NCI-H187 treated with DMSO at 0.1 percent for 48 hours (cell line): ENCODE measurements at regions not wholly inside any gene's neighbourhood (a gene's known extent, or its start where the extent isn't known, plus 50 kb on each side); places are given as distances from the start of the nearest gene placed in this dataset.

Source experiments
- DNase-seq: peaks from one replicate; lab custom pipeline; 2025; lab: John Stamatoyannopoulos, UW

DNA sequence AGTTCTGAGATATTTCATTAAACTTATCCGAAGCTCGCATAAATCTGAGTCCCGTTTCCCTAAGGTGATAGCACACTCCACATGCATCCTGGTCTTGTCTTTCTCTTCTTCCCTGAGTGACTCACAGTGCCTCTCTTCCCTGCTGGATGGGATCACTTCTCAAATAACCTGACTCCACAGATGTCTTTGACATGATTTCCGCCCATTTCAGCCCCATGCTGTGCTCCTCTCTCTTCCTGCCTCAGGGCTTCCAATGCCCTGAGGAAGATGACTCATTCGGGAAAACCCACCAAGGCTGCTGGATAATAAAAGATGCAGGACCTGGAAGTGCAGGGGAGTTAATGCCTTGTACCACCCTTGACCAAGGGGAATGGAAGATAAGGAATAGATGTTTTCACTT is 441.7 kb upstream of the SOX11 start:
- DNase-seq = no peak

DNA sequence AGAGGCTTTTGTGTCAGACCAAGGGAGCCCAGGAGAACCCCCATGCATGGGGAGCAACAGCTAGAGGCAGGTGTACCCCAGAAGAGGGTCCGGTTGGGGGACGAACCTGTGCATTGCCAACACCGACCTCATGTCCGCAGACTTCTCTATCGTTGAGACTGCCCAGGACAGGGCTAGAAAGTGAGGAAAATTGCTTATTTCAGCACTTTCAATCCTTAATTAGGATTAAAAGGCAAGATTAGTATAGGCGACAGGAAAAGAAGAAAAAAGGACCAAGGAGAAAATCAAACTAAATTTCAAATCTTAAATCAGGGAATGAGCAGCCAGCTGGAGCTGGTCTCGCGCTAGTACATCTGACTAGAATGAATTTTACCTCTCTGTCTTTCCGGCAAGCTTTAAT is 438.9 kb upstream of the SOX11 start:
- DNase-seq = no peak

DNA sequence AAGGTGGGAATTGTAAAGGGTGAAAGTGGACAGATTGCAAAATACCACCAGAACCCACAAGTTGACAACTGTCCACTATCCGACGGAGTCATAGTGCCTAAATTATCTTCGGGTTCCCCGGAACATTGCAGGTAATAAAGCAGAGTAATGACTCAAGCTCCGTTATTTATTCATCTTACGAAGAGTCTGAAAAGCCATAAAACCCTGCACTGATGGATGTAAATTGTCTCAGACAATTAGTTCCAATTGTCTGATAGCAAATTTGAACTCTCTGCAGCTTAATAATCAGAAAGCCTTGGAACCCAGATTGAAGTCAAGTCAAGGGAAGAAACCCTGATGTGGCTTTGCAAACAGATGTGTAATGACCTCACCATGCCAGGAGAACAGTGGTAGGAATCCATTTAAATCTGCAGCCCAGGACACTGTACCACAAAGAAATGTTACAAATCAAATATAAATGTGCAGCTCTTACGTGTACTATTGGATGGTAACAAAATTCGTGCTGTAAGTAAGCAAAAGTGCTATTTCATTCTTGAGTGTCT is 437.3 kb upstream of the SOX11 start:
- no peak for DNase-seq

DNA sequence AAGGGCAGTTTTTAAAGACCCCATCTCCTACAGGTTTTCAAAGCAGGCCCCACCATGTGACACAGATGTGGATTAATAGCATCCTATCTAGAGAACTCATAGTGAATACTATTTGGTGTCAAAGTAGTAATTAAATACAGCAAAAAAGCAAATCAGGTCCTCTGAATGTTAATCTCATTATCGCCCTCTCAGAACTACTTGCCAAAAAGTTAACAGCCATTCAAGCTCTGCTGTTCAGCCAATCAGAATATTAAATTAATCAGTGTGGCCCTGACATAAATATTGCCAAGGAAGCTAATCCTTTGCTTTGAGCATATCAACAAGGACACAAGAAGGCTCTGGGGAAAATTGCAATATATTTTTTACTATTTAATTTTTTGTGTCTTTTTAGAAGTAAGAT is 428.9 kb upstream of the SOX11 start:
- DNase-seq = no peak

DNA sequence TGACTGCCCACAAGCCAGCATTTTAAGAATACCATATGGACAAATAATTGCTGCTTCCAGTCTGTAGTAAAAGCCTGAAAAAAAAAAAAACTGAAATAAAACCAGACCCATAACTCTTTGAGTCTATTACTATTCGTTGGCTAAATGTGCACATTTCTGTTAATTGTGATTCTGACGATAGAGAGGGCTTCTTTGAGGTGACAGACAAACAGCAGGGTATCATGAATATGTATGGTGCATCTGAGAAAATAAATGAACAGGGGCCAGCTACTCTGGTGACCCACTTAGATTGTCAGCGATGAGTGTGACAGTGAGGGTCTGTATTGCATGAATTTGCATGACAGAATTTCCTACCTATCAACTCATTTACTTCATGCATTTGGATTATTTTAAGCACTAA is 427.8 kb upstream of the SOX11 start:
- no peak for DNase-seq

DNA sequence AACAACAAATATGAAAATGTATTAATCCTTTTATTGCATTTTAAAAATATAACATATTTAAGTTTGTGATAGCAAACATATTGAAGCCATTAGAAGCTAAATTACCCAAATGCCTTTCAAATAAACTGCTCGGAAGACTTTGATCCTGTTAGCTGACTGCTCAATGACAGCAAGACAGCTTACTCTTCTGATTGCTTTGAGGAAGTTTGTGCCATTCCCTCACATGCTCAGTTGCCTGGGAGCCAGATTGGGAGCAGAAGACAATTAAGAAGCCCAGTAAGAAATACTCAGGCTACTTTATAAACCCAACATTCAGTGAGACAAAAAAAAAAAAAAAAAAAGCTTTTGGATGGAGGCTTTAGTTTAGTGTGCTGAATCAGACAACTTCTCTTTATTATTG is 407.1 kb upstream of the SOX11 start:
- no peak for DNase-seq

DNA sequence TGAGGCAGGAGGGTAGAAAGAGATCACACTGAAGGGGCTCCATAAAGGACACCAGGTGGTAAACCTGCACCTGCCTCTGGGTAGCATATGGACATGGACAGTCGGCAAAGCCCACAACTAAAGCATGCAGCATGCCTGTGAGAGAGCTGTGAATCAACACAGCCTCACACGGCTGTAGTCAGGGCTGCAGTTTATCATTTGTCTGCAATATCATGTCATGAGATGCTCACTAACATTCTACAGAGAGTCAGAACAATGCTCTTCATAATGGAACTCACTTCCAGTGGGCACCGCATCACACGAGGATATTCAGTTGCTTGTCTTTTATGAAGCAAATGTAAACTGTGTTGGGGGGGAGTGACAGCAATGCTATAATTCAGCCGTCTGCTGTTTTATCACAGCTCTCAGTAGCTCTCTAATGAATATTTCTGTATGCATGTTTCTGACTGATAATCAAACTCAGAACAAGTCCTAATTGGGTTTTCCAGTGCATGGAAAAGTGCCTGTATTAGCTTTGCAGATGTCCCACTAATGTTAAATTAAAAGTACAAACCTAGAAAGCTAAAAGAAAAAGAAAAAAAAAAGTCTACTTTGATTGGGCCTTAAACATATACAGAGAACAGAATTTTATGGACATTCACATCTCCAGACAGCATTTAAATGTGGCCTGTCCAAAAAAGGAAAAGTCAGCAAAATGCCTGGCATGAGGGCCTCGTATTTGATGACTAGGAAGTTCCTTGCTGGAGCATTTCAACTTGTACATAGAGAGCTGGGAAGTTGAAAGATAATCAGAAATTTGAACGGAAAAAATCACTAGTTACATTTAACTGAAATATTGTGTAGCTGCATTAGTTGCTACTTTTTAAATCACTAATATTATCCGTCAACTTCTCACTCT is 406.1 kb upstream of the SOX11 start:
- DNase-seq = no peak

DNA sequence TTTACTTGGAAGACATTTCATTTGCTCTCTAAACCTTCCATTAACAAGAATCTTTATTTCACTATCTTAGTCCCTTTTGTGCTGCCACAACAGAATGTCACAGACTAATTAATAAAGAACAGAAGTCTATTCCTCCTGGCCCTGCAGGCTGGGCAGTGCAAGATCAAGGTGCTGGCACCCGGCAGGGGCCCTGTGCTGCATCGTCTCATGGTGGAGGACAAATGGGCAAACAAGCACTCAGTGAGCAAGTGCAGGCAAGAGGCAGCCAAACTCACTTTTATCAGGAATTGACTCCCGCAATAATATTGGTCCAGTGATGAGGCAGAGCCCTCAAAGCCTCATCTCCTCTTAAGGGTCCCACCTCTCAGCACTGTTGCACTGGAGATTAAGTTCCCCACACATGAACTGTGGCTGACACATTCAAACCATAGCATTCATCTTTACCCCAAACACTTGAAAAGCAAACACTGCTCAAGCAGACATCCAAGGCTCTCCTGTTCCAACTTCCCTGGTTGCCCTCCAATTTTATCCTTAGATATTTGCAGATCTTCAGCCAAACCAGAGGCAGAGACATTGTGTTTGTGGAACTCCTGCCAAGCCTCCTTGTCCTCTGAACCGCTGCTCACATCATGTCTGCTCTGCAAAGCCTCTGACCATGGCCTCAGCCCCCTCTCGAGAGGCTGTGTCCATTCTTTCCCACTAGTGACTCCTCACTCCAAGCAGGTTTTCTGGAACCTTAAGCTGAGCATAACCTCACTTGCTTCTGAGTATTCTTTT is 404.4 kb upstream of the SOX11 start:
- DNase-seq = no peak

DNA sequence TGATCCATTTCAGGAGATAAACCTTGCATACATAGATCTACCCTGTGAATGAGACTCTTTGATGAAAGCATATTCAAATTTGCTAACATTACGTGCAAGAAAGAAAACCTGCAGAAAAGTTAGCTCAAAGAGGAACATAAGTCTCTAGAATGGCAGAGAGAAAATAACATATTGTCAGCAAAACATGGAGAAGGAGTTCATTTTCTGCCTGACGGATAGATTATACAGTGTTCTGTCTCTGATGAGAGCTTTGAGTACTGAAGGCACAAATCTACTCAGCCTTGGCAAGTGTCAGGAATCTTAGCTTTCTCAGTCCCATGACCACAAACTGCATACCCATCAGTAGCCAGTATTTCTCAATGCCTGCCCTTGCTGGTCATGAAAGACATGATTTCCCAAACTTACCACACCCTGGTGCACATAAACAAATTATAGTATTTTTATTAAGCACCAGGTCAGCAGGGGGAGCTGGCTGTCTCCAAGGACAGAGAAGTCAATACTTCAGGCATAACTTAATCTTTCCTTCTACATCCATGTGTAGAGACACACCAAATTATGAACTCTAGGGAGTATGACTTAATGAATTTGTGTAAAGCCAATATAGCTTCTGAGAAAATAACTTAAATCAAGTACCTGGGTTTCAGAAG is 401.2 kb upstream of the SOX11 start:
- DNase-seq = no peak

DNA sequence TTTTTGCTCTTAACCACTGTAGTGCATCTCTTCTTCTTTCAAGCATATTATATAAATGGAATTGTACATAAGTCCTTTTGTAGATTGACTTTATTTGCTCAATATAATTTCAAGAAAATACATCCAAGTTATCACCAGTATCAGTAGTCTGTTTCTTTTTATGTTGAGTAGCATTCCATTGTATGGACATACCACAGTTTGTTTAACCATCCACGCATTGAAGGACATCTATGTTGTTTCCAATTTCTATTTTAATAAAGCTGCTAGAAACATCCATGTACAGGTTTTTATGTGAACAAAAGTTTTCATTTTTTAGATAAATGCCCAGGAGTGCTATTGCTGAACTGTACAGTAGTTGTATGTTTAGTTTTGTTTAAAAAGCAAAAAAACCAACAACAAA is 387.5 kb upstream of the SOX11 start:
- DNase-seq = no peak

DNA sequence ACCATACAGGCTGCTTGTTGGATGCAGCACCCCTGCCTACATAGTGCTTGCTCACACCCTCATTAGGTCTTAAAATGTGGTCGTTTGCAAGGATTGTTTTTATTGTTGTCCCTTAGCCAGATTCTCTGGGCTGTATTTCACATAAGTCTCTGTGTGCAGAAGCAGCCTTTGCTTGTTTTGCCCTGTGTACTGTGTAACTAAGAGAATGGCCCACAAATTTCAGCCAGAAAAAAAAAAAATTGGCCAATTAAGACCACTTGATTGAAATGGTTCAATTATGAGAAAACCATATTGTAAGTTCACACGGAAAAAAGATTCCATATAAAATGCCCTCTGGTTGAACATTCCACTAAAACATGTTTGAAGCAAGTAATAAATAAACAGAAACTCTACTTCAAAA is 377.1 kb upstream of the SOX11 start:
- no peak for DNase-seq

DNA sequence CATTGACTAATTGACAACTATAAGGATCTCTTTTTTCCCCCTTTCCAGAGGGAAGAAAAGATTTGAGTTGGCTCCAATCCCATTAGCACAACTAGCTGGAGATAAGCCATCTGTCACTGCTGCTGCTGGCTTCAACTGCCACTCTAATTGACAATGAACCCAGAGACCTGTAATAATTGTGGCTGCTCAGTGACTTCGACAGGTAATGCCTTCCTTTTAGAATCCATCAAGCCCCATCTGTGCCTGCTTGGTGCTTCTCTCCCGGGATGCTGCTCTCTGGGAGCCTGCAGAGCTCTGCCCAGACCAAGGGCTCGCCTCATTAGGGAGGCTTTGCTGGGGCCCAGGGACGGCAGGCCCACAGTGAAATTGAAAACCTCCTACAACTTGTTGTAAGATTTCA is 376.7 kb upstream of the SOX11 start:
- DNase-seq = no peak

- no peak for DNase-seq
Observed at GRCh38 chr2:5316001-5316490, 376.1 kb upstream of the SOX11 start.

- DNase-seq = no peak
Observed at GRCh38 chr2:5319493-5319892, 372.7 kb upstream of the SOX11 start.

DNA sequence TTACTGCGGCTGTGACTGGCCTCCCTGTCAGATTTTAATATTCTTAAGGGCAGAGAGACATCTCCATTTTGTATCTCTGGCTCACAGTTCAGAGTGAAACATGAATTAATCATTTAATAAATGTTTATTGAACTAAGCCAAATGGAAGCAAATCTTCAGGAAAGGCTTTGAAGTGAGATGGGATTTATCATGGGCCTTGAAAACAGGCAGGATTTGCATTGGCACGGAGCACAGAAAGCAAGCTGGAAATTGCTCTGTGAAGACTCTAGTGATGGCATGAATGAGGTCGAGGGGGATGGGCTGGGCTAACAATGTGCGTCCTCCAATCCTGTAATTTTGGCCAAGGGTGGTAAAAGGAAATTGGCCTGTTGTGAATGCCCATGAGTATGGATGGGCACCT is 369.8 kb upstream of the SOX11 start:
- no peak for DNase-seq

GRCh38 chr2:5325523-5325922 is 366.7 kb upstream of the SOX11 start:
- DNase-seq = no peak

DNA sequence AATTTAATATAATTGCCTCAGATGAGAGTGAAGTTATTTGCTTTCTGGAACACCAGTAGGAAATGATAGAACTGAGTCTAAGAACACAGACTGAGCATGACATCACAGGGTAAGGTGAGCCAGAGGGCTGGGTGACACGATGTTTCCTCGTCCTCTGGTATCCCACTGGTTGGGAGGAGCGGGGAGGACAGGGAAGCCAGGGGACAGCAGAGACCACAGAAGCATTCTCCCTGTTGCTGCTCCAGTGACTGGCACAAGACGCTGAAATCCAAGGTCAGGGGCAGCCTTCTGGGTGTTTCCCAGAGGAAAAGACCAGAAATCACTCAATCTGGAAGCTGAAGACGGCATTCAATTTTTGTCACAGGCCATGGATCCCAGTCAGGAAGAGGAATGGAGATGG is 363.4 kb upstream of the SOX11 start:
- no peak for DNase-seq

DNA sequence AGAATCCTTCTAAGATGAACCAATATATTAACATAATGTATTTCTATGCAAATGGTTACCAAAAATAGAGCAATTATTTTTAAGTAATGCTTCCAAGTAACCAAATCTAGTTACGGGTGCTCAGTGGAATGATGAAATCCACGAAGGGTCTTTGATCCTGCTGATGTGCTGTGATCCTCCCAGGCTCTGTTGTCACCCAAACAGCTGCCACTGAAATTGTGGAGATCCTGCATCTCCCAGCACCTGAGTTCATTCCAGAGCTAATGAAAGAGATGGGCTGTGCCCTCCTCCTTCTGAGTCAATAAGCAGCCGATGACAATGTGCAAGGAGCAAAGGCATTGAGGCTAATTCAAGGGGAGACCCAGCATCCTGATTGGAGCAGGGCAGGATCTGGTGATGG is 362.4 kb upstream of the SOX11 start:
- no peak for DNase-seq

GRCh38 chr2:5330961-5331360 is 361.2 kb upstream of the SOX11 start:
- DNase-seq = no peak

GRCh38 chr2:5332925-5333324 is 359.3 kb upstream of the SOX11 start:
- DNase-seq = no peak

DNA sequence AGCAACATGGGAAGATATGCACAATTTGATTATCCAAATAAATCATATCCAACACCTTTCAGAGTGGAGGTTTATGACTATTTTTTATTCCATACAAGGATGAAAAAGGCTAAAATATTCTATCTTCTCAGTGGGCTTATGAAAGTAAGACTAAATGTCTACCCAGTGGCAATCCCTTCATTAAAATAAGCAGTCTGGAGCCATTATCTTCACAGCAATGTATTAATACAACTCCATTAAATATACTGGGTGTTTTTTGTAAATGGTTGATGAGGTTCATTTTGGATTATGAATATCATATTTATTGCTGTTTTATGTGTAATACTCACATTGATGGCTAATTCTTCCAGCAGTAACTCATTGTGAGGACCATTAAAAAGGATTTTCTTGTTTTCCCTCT is 352.7 kb upstream of the SOX11 start:
- DNase-seq = no peak

GRCh38 chr2:5343785-5344335 is 348.3 kb upstream of the SOX11 start:
- DNase-seq = no peak
